AG10803 (cell line): ENCODE measurements at regions not wholly inside any gene's neighbourhood (a gene's known extent, or its start where the extent isn't known, plus 50 kb on each side); places are given as distances from the start of the nearest gene placed in this dataset.

ENCODE experiments used
- DNase-seq: peaks from one replicate; pipeline ENCODE4 v3.0.0; 2010; ENCODE audit warnings: low read depth
- H3K4me3 ChIP-seq: 2 replicates; pipeline ENCODE4 v1.5.1; 2011; ENCODE audit warnings: mild to moderate bottlenecking, low read length, control low read depth
- TF ChIP-seq, protein P1 (sequence below): conservative IDR thresholded peaks from 2 replicates; pipeline ENCODE4 v1.5.1; 2011; ENCODE audit warnings: mild to moderate bottlenecking, low read length, control low read depth, inconsistent platforms

GRCh38 chr14:51382506-51382905, 142.5 kb downstream of the TMX1 start:
- no peak overlapping the region for H3K4me3 ChIP-seq
- DNase-seq: no peak
- TF ChIP-seq, protein P1, sequence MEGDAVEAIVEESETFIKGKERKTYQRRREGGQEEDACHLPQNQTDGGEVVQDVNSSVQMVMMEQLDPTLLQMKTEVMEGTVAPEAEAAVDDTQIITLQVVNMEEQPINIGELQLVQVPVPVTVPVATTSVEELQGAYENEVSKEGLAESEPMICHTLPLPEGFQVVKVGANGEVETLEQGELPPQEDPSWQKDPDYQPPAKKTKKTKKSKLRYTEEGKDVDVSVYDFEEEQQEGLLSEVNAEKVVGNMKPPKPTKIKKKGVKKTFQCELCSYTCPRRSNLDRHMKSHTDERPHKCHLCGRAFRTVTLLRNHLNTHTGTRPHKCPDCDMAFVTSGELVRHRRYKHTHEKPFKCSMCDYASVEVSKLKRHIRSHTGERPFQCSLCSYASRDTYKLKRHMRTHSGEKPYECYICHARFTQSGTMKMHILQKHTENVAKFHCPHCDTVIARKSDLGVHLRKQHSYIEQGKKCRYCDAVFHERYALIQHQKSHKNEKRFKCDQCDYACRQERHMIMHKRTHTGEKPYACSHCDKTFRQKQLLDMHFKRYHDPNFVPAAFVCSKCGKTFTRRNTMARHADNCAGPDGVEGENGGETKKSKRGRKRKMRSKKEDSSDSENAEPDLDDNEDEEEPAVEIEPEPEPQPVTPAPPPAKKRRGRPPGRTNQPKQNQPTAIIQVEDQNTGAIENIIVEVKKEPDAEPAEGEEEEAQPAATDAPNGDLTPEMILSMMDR: no peak

DNA sequence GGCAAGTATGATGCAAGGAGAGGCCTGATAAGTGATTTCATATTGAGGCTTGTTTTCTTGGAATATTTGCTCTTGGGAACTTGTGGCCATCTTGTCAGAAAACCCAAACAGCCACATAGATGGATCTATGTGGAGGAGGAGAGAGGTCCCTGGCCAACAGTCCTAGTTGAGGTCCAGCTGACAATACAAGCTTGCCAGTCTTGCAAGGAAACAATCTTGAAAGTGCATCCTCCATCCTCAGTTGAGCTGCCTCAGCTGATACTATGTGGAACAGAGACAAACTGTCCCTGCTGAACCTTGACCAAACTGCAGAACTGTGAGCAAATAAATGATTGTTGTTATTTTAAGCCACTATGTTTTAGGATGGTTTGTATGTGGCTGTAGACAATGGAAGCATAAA, 146.4 kb downstream of the TMX1 start:
- H3K4me3 ChIP-seq: no peak overlapping the region
- TF ChIP-seq, protein P1: no peak
- no peak for DNase-seq

DNA sequence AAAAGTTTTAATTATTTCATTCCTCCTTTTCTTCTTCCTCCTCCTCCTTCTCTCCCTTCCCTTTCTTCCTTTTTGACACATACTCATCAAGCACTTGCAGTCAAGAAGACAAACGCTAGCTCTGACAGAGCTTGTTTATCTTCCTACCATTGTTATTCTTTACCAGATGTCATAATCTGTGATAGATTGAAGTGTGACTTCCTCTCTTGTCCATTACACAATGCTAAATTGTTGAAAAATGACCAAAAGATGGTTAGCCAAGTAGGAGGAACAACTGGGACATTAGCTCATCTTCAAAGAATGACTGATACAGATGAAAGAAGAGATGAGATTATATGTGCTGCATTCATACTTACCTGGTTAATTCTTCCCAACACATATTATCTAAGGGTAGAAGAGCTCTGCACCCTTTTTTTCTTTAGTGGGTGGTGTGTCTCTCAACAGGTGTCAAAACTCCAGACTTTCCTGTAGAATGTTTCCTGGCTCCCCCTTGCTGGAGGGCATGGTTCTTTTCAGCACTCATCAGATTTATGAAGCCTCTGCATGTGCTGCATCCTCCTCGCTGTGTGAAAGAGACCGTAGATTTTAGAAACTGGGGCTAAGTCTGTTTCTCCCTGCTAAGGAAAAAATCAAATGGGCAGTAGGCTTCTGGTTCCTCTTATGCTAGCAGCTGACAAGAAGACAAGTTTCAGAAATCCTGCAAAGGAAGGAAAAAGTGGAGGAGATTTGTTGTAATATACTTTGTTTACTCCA, 147.1 kb downstream of the TMX1 start:
- DNase-seq: peak; percentile 72
- no peak overlapping the region for H3K4me3 ChIP-seq
- TF ChIP-seq, protein P1: no peak

GRCh38 chr14:51392416-51392815, 152.4 kb downstream of the TMX1 start:
- DNase-seq: no peak
- TF ChIP-seq, protein P1: no peak
- no peak overlapping the region for H3K4me3 ChIP-seq

- DNase-seq: peak; percentile 95
- no peak overlapping the region for H3K4me3 ChIP-seq
- TF ChIP-seq, protein P1: no peak
Observed at GRCh38 chr14:51394384-51394783, 154.3 kb downstream of the TMX1 start.

DNA sequence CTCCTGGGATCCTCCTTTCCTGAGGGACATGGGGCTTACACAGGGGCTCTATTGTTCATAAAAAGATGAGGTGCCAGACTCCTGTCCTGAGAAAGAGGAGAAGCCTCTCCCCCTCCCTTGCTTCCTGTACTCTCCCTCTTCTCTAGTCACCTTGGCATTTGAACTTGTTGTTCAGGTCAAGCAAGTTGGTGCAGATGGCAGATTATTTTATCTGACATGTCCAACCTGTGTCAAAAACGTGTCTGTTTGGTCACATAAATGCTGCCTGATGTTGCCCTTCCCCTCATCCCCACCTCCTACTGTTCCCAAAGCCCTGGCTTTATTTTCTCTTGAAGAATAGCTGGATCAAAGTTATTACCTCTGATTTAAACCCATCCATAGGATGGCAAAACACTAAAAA, 154.8 kb downstream of the TMX1 start:
- TF ChIP-seq, protein P1: no peak
- DNase-seq: peak; percentile 21
- H3K4me3 ChIP-seq: no peak overlapping the region

- TF ChIP-seq, protein P1: peak; percentile 24
- no peak overlapping the region; the same call in 1 of the 2 replicates for H3K4me3 ChIP-seq
- peak; percentile 99 for DNase-seq
Observed at GRCh38 chr14:51395361-51395849, 155.4 kb downstream of the TMX1 start.
